Keratinocyte (primary cell): ENCODE measurements at regions not wholly inside any gene's neighbourhood (a gene's known extent, or its start where the extent isn't known, plus 50 kb on each side); places are given as distances from the start of the nearest gene placed in this dataset.

Source experiments
- CTCF ChIP-seq, 3 experiments: IDR thresholded peaks in 1 of 3; conservative IDR thresholded peaks in 1 of 3; optimal IDR thresholded peaks in 1 of 3; 2 replicates in 2 of 3; 3 replicates in 1 of 3; pipeline versions ENCODE3 to v1.5.1; 2011; ENCODE audit warnings: low read length in 3 of 3, mild to moderate bottlenecking in 3 of 3, moderate library complexity in 2 of 3, control low read depth in 1 of 3, inconsistent platforms in 1 of 3; ENCODE audit not compliant: insufficient read depth in 2 of 3; ENCODE audit errors: extremely low read depth in 1 of 3
- EZH2 ChIP-seq: IDR thresholded peaks from one replicate; pipeline ENCODE4 v1.6.1; 2012; ENCODE audit warnings: inconsistent platforms, mild to moderate bottlenecking, low read length, moderate library complexity

DNA sequence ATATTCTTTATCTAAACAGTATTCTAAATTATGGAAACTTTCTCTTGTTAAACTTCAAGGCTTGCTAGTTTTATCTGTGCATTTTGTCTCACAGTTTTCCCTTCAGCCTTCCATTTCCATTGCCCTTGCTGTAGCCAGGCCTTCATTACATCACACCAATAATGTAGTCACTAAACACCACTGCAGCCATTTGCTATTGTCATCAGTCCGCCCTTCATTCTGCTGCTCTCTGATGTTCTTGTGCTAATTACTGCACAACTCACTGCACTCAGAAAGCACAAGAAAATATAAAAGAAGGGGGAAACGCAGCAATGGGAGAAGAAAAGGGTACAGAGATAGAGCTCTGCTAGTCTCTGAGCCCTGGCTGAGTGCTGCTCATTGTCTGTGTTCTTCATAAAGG, 239.6 kb upstream of the FSTL5 start:
- TF ChIP-seq CTCF (optimal IDR thresholded peaks at IDR 0.05 in 1 of 3, IDR thresholded peaks at IDR 0.05 in 1 of 3, conservative IDR thresholded peaks at IDR 0.05 in 1 of 3; ENCODE audit: extremely low read depth in 1 of 3, insufficient read depth in 2 of 3, low read length in 3 of 3), result no peak
- TF ChIP-seq EZH2, result no peak
